Keratinocyte (primary cell): ENCODE measurements at regions not wholly inside any gene's neighbourhood (a gene's known extent, or its start where the extent isn't known, plus 50 kb on each side); places are given as distances from the start of the nearest gene placed in this dataset.

Experiments used
- EZH2 ChIP-seq: IDR thresholded peaks from one replicate; pipeline ENCODE4 v1.6.1; 2012; ENCODE audit warnings: inconsistent platforms, mild to moderate bottlenecking, low read length, moderate library complexity
- TF ChIP-seq, protein P1 (sequence below), 3 experiments: IDR thresholded peaks in 1 of 3; conservative IDR thresholded peaks in 1 of 3; optimal IDR thresholded peaks in 1 of 3; 2 replicates in 2 of 3; 3 replicates in 1 of 3; pipeline versions ENCODE3 to v1.5.1; 2011; ENCODE audit warnings: low read length in 3 of 3, mild to moderate bottlenecking in 3 of 3, moderate library complexity in 2 of 3, control low read depth in 1 of 3, inconsistent platforms in 1 of 3; ENCODE audit not compliant: insufficient read depth in 2 of 3; ENCODE audit errors: extremely low read depth in 1 of 3

GRCh38 chr12:58668871-58669270 lies 251.4 kb downstream of the LRIG3 start:
- TF ChIP-seq, protein P1, sequence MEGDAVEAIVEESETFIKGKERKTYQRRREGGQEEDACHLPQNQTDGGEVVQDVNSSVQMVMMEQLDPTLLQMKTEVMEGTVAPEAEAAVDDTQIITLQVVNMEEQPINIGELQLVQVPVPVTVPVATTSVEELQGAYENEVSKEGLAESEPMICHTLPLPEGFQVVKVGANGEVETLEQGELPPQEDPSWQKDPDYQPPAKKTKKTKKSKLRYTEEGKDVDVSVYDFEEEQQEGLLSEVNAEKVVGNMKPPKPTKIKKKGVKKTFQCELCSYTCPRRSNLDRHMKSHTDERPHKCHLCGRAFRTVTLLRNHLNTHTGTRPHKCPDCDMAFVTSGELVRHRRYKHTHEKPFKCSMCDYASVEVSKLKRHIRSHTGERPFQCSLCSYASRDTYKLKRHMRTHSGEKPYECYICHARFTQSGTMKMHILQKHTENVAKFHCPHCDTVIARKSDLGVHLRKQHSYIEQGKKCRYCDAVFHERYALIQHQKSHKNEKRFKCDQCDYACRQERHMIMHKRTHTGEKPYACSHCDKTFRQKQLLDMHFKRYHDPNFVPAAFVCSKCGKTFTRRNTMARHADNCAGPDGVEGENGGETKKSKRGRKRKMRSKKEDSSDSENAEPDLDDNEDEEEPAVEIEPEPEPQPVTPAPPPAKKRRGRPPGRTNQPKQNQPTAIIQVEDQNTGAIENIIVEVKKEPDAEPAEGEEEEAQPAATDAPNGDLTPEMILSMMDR (optimal IDR thresholded peaks at IDR 0.05 in 1 of 3, IDR thresholded peaks at IDR 0.05 in 1 of 3, conservative IDR thresholded peaks at IDR 0.05 in 1 of 3; ENCODE audit: extremely low read depth in 1 of 3, insufficient read depth in 2 of 3, low read length in 3 of 3), result no peak
- no peak for TF ChIP-seq EZH2
